ENCODE measurements at regions not wholly inside any gene's neighbourhood (a gene's known extent, or its start where the extent isn't known, plus 50 kb on each side); places are given as distances from the start of the nearest gene placed in this dataset.
A peak's percentile ranks its signal among the peaks of the same experiment; 100 is the strongest.

GRCh38 chr3:177946936-177947335 is 589.3 kb upstream of the KCNMB2 start:
- BruUV-seq (replicated peaks) = no TSS peak
- Histone ChIP-seq H3K9me2 (ENCODE audit: insufficient read depth) (no peaks in the 10 kb centered on the region), H3K36me3 (ENCODE audit: low read depth) (no peaks in the 10 kb centered on the region), H3K27ac (no peak overlapping the region), H4K20me1 (ENCODE audit: insufficient read depth) (no peaks in the 10 kb centered on the region), H2AFZ (no peak overlapping the region), H3K4me2 (no peak overlapping the region), H3K4me3 (no peak overlapping the region), H3K79me2 (ENCODE audit: low read depth) (no peaks in the 10 kb centered on the region), H3F3A (ENCODE audit: insufficient read depth, low read depth) (no peaks in the 10 kb centered on the region), H3K4me1 (replicated peaks; ENCODE audit: insufficient read depth) (0 out of 2 replicates have a peak, but pooled peaks cover 11% of the 10 kb centered on the region), H3K9me3 (ENCODE audit: insufficient read depth, low read depth) (no peaks in the 10 kb centered on the region), H3K27me3 (ENCODE audit: insufficient read depth, low read depth) (no peaks in the 10 kb centered on the region)
- CTCF ChIA-PET = no interaction called here
- TF ChIP-seq CTCF (conservative IDR thresholded peaks at IDR 0.05) = no peak
- TF ChIP-seq EZH2 (IDR thresholded peaks at IDR 0.05; ENCODE audit: low read depth) = no peak
- intact Hi-C loops (cut with micrococcal nuclease; ENCODE audit: unreplicated experiment) = no loop called here
- no peak for DNase-seq
- POLR2A ChIA-PET (ENCODE audit: unreplicated experiment) = no interaction called here

- Histone ChIP-seq H2AFZ (no peak overlapping the region), H3K36me3 (ENCODE audit: low read depth) (no peaks in the 10 kb centered on the region), H3K9me2 (ENCODE audit: insufficient read depth) (no peaks in the 10 kb centered on the region), H3K4me2 (no peak overlapping the region), H3F3A (ENCODE audit: insufficient read depth, low read depth) (no peaks in the 10 kb centered on the region), H4K20me1 (ENCODE audit: insufficient read depth) (no peaks in the 10 kb centered on the region), H3K9me3 (ENCODE audit: insufficient read depth, low read depth) (no peaks in the 10 kb centered on the region), H3K4me3 (no peak overlapping the region), H3K27me3 (ENCODE audit: insufficient read depth, low read depth) (no peaks in the 10 kb centered on the region), H3K27ac (no peak overlapping the region), H3K4me1 (replicated peaks; ENCODE audit: insufficient read depth) (0 out of 2 replicates have a peak, but pooled peaks cover 11% of the 10 kb centered on the region), H3K79me2 (ENCODE audit: low read depth) (no peaks in the 10 kb centered on the region)
- BruUV-seq (replicated peaks) = no TSS peak
- peak in 1 of 2 experiments; percentile 42 for DNase-seq
- ChIA-PET POLR2A (ENCODE audit: unreplicated experiment) (no interaction called here), CTCF (no interaction called here)
- no peak for TF ChIP-seq EZH2 (IDR thresholded peaks at IDR 0.05; ENCODE audit: low read depth)
- TF ChIP-seq CTCF (conservative IDR thresholded peaks at IDR 0.05) = no peak
- intact Hi-C loops (cut with micrococcal nuclease; ENCODE audit: unreplicated experiment) = loop anchor here (2.0 kb wide), 1 partner anchor 15 kb away; no protein-coding TSS in a partner anchor
These were observed 588.3 kb upstream of the KCNMB2 start for GRCh38 chr3:177947901-177948300.

DNA sequence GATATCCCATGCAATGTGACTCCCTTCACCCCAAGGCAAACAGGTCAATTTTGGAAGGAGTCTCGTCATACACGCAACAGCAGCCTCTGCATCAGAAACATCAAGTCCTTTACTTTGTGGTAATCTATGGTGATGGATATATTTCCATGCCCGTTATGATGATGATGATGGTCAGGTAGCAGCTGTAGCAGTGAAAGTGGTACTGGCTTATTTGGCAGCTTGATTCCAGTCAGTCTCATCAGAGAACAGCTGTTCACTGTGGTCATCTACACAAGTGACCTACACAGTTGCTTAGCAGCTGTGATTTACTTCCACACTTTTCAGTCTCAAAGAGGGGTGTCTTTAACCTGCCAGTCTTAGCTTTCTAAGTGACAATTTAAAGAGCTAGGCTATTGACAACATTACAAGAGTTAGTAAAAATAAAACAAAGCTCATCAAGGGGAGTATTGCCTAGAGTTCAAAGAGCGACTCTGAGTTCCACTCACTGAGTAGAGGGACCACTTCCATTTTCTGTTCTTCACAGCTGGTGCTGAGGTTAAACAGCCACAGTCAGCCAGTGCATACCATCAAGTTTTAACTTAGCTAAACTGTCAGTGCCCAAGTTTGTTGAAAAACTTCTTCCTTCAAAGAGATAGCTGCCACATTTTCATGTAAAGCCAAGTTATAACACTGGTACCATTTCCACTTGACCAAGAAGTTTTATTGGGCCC is 587.4 kb upstream of the KCNMB2 start:
- intact Hi-C loops (cut with micrococcal nuclease; ENCODE audit: unreplicated experiment) = loop anchor here (2.0 kb wide), 1 partner anchor 14 kb away; no protein-coding TSS in a partner anchor
- no TSS peak for BruUV-seq (replicated peaks)
- H3F3A ChIP-seq (ENCODE audit: insufficient read depth, low read depth) = no peaks in the 10 kb centered on the region
- H3K9me2 ChIP-seq (ENCODE audit: insufficient read depth) = no peaks in the 10 kb centered on the region
- H3K4me3 ChIP-seq = no peak overlapping the region
- H3K4me2 ChIP-seq = no peak overlapping the region
- no peak overlapping the region for H3K27ac ChIP-seq
- no peaks in the 10 kb centered on the region for H3K9me3 ChIP-seq (ENCODE audit: insufficient read depth, low read depth)
- no peak for DNase-seq
- H3K36me3 ChIP-seq (ENCODE audit: low read depth) = no peaks in the 10 kb centered on the region
- no peaks in the 10 kb centered on the region for H4K20me1 ChIP-seq (ENCODE audit: insufficient read depth)
- H3K79me2 ChIP-seq (ENCODE audit: low read depth) = no peaks in the 10 kb centered on the region
- H2AFZ ChIP-seq = no peak overlapping the region
- ChIA-PET CTCF (no interaction called here), POLR2A (ENCODE audit: unreplicated experiment) (no interaction called here)
- no peaks in the 10 kb centered on the region for H3K27me3 ChIP-seq (ENCODE audit: insufficient read depth, low read depth)
- TF ChIP-seq CTCF (conservative IDR thresholded peaks at IDR 0.05) = no peak
- no peak for TF ChIP-seq EZH2 (IDR thresholded peaks at IDR 0.05; ENCODE audit: low read depth)
- 0 out of 2 replicates have a peak, but pooled peaks cover 11% of the 10 kb centered on the region for H3K4me1 ChIP-seq (replicated peaks; ENCODE audit: insufficient read depth)

Data from PC-9 (cell line).